OCI-LY7 (cell line): ENCODE measurements at regions not wholly inside any gene's neighbourhood (a gene's known extent, or its start where the extent isn't known, plus 50 kb on each side); places are given as distances from the start of the nearest gene placed in this dataset.

Experiments
- BruUV-seq: library from RNA; stranded (reverse); fragments of 400-500 nt; replicated peaks from 2 replicates; lab custom pipeline; 2021; lab: Mats Ljungman, UMichigan
- CTCF ChIA-PET: fragments of 300-600 bp; sonication (Branson Sonifier 250); formaldehyde crosslinking; loops from one replicate; lab custom pipeline; 2022; ENCODE audit warnings: antibody characterized with exemption; ENCODE audit not compliant: unreplicated experiment; lab: Charles Lee
- POLR2A ChIA-PET: fragments of 300-600 bp; sonication (Branson Sonifier 250); formaldehyde crosslinking; loops from one replicate; lab custom pipeline; 2022; ENCODE audit warnings: antibody characterized with exemption; lab: Charles Lee
- DNase-seq: peaks from one replicate; pipeline ENCODE4 v3.0.0-alpha.2; 2015; ENCODE audit warnings: low spot score
- H2AFZ ChIP-seq: fragments of 200-600 bp; sonication (generic), shearing (Covaris generic); 2 replicates; pipeline ENCODE4 v1.6.1; 2014; ENCODE audit warnings: mild to moderate bottlenecking, antibody characterized with exemption, low read length, moderate library complexity
- H3K27ac ChIP-seq: fragments of 200-600 bp; sonication (generic); 2 replicates; pipeline ENCODE4 v1.5.1; 2014; ENCODE audit warnings: mixed run types, low read depth, mild to moderate bottlenecking, moderate library complexity, low read length, inconsistent platforms; ENCODE audit not compliant: poor library complexity, severe bottlenecking
- H3K36me3 ChIP-seq: fragments of 200-600 bp; sonication (generic); 2 replicates; pipeline ENCODE4 v1.6.1; 2014; ENCODE audit warnings: mild to moderate bottlenecking, antibody characterized with exemption, low read length, moderate library complexity, mixed read lengths; ENCODE audit not compliant: insufficient read depth
- H3K4me1 ChIP-seq: fragments of 200-600 bp; sonication (generic); 2 replicates; pipeline ENCODE4 v1.5.1; 2014; ENCODE audit warnings: mild to moderate bottlenecking, low read length; ENCODE audit not compliant: insufficient read depth, poor library complexity, severe bottlenecking
- H3K4me2 ChIP-seq: fragments of 200-600 bp; sonication (generic); 2 replicates; pipeline ENCODE4 v1.6.1; 2014; ENCODE audit warnings: mild to moderate bottlenecking, low read length
- H3K4me3 ChIP-seq: fragments of 200-600 bp; sonication (generic); 2 replicates; pipeline ENCODE4 v1.5.1; 2014; ENCODE audit warnings: mild to moderate bottlenecking, low read depth, low read length; ENCODE audit not compliant: poor library complexity, severe bottlenecking
- H3K79me2 ChIP-seq: fragments of 200-600 bp; sonication (generic); 2 replicates; pipeline ENCODE4 v1.6.1; 2016; ENCODE audit warnings: low read depth, mild to moderate bottlenecking, low read length, moderate library complexity, mixed read lengths; ENCODE audit not compliant: insufficient read depth
- H3K9me2 ChIP-seq: fragments of 200-600 bp; sonication (generic); 2 replicates; pipeline ENCODE4 v1.6.1; 2016; ENCODE audit warnings: mild to moderate bottlenecking, low read length, mixed read lengths; ENCODE audit not compliant: insufficient read depth
- H3K9me3 ChIP-seq: fragments of 200-600 bp; sonication (generic); 2 replicates; pipeline ENCODE4 v1.6.1; 2014; ENCODE audit warnings: mild to moderate bottlenecking, mixed run types, low read length, mixed read lengths
- H4K20me1 ChIP-seq: fragments of 200-600 bp; sonication (generic); 2 replicates; pipeline ENCODE4 v1.6.1; 2014; ENCODE audit warnings: mild to moderate bottlenecking, antibody characterized with exemption, low read length, moderate library complexity, mixed read lengths; ENCODE audit not compliant: insufficient read depth
- CTCF ChIP-seq: fragments of 200-600 bp; sonication (generic); conservative IDR thresholded peaks from 2 replicates; pipeline ENCODE4 v1.5.1; 2014; ENCODE audit warnings: mild to moderate bottlenecking, antibody characterized with exemption, low read length, moderate library complexity, mixed read lengths
- EZH2phosphoT487 ChIP-seq: fragments of 200-600 bp; sonication (generic); IDR thresholded peaks from 2 replicates; pipeline ENCODE4 v1.6.1; 2018; ENCODE audit warnings: low read depth, borderline replicate concordance, mild to moderate bottlenecking, mixed run types, antibody characterized with exemption, low read length, moderate library complexity, mixed read lengths
- intact Hi-C: fragments of 100-400 bp; cut with micrococcal nuclease; formaldehyde crosslinking; loops from one replicate; pipeline ENCODE4 v1.10.0; 2022; ENCODE audit not compliant: unreplicated experiment

DNA sequence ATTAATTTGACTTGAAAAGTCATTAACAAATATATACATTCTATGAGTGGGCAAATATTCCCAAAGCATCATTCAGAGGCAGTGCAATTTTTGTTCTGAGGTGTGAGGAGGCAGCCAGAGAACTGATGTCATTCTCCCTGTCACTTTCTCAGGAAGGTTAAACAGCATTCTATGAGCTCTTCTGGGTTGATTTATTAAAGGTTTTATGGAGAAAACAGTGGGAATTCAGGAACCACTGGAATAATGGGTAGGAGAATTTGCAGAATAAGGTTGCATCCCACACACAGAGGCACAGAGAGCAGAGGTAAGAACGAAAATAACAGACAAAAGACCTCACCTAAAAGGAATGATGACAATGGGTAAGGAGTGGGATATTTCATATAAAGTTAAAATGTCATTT, 860.6 kb downstream of the TFAP2A start:
- no peak for DNase-seq
- Histone ChIP-seq H3K4me1 (no peaks in the 10 kb centered on the region), H2AFZ (no peak overlapping the region), H3K4me2 (no peak overlapping the region), H3K79me2 (no peaks in the 10 kb centered on the region), H3K4me3 (no peak overlapping the region), H3K27ac (no peak overlapping the region), H3K9me2 (no peaks in the 10 kb centered on the region), H3K9me3 (0 out of 2 replicates have a peak, but pooled peaks cover 4% of the 10 kb centered on the region), H4K20me1 (no peaks in the 10 kb centered on the region), H3K36me3 (no peaks in the 10 kb centered on the region)
- BruUV-seq, result no TSS peak
- intact Hi-C loops, result no loop called here
- no peak for TF ChIP-seq CTCF
- TF ChIP-seq EZH2phosphoT487, result no peak
- POLR2A ChIA-PET, result interaction anchor here (0.7 kb wide), 1 partner anchor 40 kb away, joined by 3 read pairs; no protein-coding TSS in a partner anchor
- CTCF ChIA-PET, result no interaction called here

DNA sequence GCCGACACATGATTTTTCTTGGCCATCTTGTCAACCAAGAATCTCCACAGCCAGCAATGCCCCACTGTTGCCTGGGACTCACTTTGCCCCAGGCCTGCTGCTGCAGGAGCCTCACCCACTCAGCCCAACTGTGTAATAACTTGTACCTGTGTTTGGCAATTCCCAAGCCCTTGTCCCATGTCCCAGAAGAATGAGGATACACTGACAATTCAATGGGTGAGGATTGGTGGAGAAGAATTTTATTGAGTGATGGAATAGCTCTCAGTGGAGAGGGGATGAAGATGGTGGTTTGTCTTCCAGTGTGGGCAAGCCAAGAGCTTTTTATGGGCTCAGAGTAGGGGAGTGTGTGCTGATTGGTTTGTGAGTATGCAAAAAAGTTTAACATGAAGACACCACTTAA, 861.9 kb downstream of the TFAP2A start:
- intact Hi-C loops, result no loop called here
- Histone ChIP-seq H3K4me2 (no peak overlapping the region), H3K27ac (no peak overlapping the region), H3K79me2 (no peaks in the 10 kb centered on the region), H3K36me3 (no peaks in the 10 kb centered on the region), H3K4me3 (no peak overlapping the region), H4K20me1 (no peaks in the 10 kb centered on the region), H3K9me3 (0 out of 2 replicates have a peak, but pooled peaks cover 4% of the 10 kb centered on the region), H3K4me1 (no peaks in the 10 kb centered on the region), H2AFZ (no peak overlapping the region), H3K9me2 (no peaks in the 10 kb centered on the region)
- POLR2A ChIA-PET, result no interaction called here
- CTCF ChIA-PET, result no interaction called here
- no TSS peak for BruUV-seq
- TF ChIP-seq EZH2phosphoT487, result no peak
- TF ChIP-seq CTCF, result no peak
- DNase-seq, result no peak

GRCh38 chr6:9543649-9544048, 871.2 kb downstream of the TFAP2A start:
- Histone ChIP-seq H3K36me3 (no peaks in the 10 kb centered on the region), H3K4me3 (no peak overlapping the region), H3K9me2 (no peaks in the 10 kb centered on the region), H3K27ac (no peak overlapping the region), H3K4me1 (no peaks in the 10 kb centered on the region), H4K20me1 (no peaks in the 10 kb centered on the region), H2AFZ (no peak overlapping the region), H3K9me3 (no peaks in the 10 kb centered on the region), H3K4me2 (no peak overlapping the region), H3K79me2 (no peaks in the 10 kb centered on the region)
- no TSS peak for BruUV-seq
- no peak for DNase-seq
- CTCF ChIA-PET, result no interaction called here
- intact Hi-C loops, result no loop called here
- no peak for TF ChIP-seq CTCF
- no peak for TF ChIP-seq EZH2phosphoT487
- POLR2A ChIA-PET, result no interaction called here
